GM23338 (cell line): ENCODE measurements at regions not wholly inside any gene's neighbourhood (a gene's known extent, or its start where the extent isn't known, plus 50 kb on each side); places are given as distances from the start of the nearest gene placed in this dataset.

ENCODE experiments used
- ATAC-seq: fragments of 200-7000 bp; cut with Tn5 transposase; 3 replicates; pipeline ENCODE4 v1.9.1; 2020
- DNase-seq: peaks from one replicate; pipeline ENCODE4 v3.0.0-alpha.2; 2015; ENCODE audit warnings: low spot score
- H2AFZ ChIP-seq: fragments of 200-600 bp; sonication (generic); 2 replicates; pipeline ENCODE4 v1.8.0; 2016; ENCODE audit warnings: antibody characterized with exemption, mild to moderate bottlenecking, moderate library complexity
- H3F3A ChIP-seq: fragments of 200-600 bp; sonication (generic); replicated peaks from 2 replicates; pipeline ENCODE4 v1.8.0; 2017; ENCODE audit warnings: antibody characterized with exemption, mixed run types, low read depth
- H3K27ac ChIP-seq: fragments of 200-600 bp; sonication (generic); 2 replicates; pipeline ENCODE4 v1.6.1; 2016; ENCODE audit warnings: low read depth
- H3K27me3 ChIP-seq: fragments of 200-600 bp; sonication (generic); 2 replicates; pipeline ENCODE4 v1.8.0; 2016; ENCODE audit warnings: mild to moderate bottlenecking, mixed run types, moderate library complexity; ENCODE audit not compliant: insufficient read depth
- H3K36me3 ChIP-seq: fragments of 200-600 bp; sonication (generic); 2 replicates; pipeline ENCODE4 v1.8.0; 2016; ENCODE audit warnings: mild to moderate bottlenecking; ENCODE audit not compliant: insufficient read depth
- H3K4me1 ChIP-seq: fragments of 200-600 bp; sonication (generic); 2 replicates; pipeline ENCODE4 v1.8.0; 2016; ENCODE audit warnings: mild to moderate bottlenecking, moderate library complexity; ENCODE audit not compliant: insufficient read depth
- H3K4me2 ChIP-seq: fragments of 200-600 bp; sonication (generic); 2 replicates; pipeline ENCODE4 v1.7.1; 2017; ENCODE audit warnings: mixed run types
- H3K4me3 ChIP-seq: fragments of 200-600 bp; sonication (generic); 2 replicates; pipeline ENCODE4 v1.6.1; 2016; ENCODE audit warnings: mixed run types
- H3K79me2 ChIP-seq: fragments of 200-600 bp; sonication (generic); replicated peaks from 2 replicates; pipeline ENCODE4 v1.8.0; 2017; ENCODE audit warnings: mild to moderate bottlenecking; ENCODE audit not compliant: insufficient read depth
- H3K9me2 ChIP-seq: fragments of 200-600 bp; sonication (generic); 2 replicates; pipeline ENCODE4 v1.8.0; 2017; ENCODE audit not compliant: insufficient read depth
- H4K20me1 ChIP-seq: fragments of 200-600 bp; sonication (generic); replicated peaks from 2 replicates; pipeline ENCODE4 v1.8.0; 2017; ENCODE audit warnings: mild to moderate bottlenecking; ENCODE audit not compliant: insufficient read depth
- H3K27ac Mint-ChIP-seq: 2 replicates; pipeline ENCODE4 v1.8.0; 2020; ENCODE audit warnings: inconsistent platforms, mild to moderate bottlenecking, moderate library complexity, mixed read lengths
- H3K27me3 Mint-ChIP-seq: 3 replicates; pipeline ENCODE4 v1.8.0; 2022; ENCODE audit warnings: low read depth, mild to moderate bottlenecking, moderate library complexity, mixed read lengths, inconsistent platforms; ENCODE audit not compliant: insufficient read depth, poor library complexity
- H3K36me3 Mint-ChIP-seq: 3 replicates; pipeline ENCODE4 v1.8.0; 2021; ENCODE audit warnings: low read depth, mild to moderate bottlenecking, inconsistent platforms, moderate library complexity, mixed read lengths
- H3K4me1 Mint-ChIP-seq: 3 replicates; pipeline ENCODE4 v1.8.0; 2020; ENCODE audit warnings: mild to moderate bottlenecking, inconsistent platforms, mixed read lengths
- H3K4me3 Mint-ChIP-seq: 3 replicates; pipeline ENCODE4 v1.8.0; 2021; ENCODE audit warnings: moderate library complexity, mild to moderate bottlenecking, inconsistent platforms, mixed read lengths
- H3K9me3 Mint-ChIP-seq: 3 replicates; pipeline ENCODE4 v1.8.0; 2020; ENCODE audit warnings: moderate library complexity, mild to moderate bottlenecking, inconsistent platforms, mixed read lengths
- EZH2 ChIP-seq: fragments of 200-600 bp; sonication (generic); IDR thresholded peaks from one replicate; pipeline ENCODE4 v1.8.0; 2017; ENCODE audit warnings: antibody characterized with exemption, mild to moderate bottlenecking, low read depth; ENCODE audit not compliant: unreplicated experiment
- JUNB ChIP-seq: IDR thresholded peaks from one replicate; pipeline ENCODE4 v1.6.1; 2016; ENCODE audit warnings: antibody characterized with exemption; ENCODE audit not compliant: unreplicated experiment
- NANOG ChIP-seq: IDR thresholded peaks from 2 replicates; pipeline ENCODE4 v1.6.1; 2016; ENCODE audit warnings: antibody characterized with exemption, borderline replicate concordance
- STAT1 ChIP-seq: IDR thresholded peaks from one replicate; pipeline ENCODE4 v1.6.1; 2016; ENCODE audit warnings: antibody characterized with exemption; ENCODE audit not compliant: unreplicated experiment
- ZNF114 ChIP-seq: fragments of 250-450 bp; sonication (Bioruptor Pico); IDR thresholded peaks from 2 replicates; pipeline ENCODE4 v1.5.0; 2020; ENCODE audit warnings: mild to moderate bottlenecking, moderate library complexity
- TF ChIP-seq, protein P1 (sequence below): IDR thresholded peaks from one replicate; pipeline ENCODE4 v1.6.1; 2018; ENCODE audit warnings: antibody characterized with exemption; ENCODE audit not compliant: unreplicated experiment
- TF ChIP-seq, protein P2 (sequence below): fragments of 250-450 bp; sonication (Bioruptor Pico); IDR thresholded peaks from 2 replicates; pipeline ENCODE4 v1.5.0; 2020; ENCODE audit warnings: mild to moderate bottlenecking, moderate library complexity

DNA sequence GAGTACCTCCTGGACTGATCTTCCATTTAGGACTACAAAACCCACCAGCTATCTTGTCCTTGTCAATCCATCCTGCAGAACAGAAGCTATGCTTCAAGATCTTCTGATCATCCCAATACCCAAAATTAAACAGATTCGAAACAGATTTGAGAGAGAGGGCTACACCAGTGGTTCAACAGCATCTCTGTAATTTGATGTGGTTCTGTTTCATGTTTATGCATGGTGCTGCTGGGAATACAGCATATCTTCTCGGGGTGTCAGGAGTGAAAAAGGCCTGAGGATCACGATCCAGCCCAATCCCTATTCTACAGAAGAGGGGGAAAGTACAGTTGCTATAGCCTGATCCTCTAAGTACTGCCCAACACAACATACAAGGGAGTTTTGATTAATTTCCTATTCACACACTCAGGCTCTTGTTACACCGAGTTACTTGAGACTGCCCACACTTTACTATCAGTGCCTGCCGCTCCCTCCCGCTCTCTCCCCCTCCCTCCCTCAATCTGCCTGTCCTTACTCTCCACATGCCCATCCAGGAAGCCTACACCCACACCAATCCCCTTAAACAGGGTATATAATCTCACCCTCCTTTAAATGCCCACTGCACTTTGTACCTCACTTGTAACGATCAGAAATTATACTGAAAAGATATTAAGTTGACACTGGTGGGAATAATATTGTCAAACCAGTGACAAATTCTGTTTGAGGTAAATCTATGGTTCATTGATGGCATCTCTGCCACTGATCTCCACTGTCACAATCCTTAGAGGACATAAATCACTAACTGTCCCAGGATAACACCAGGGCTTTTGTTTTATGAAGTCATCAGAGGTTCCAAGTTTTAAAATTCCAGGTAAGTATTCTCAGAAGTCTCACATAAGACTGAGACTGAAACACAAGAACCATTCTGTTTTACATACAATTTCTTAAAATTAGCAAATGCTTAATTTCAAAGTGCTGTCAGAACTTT is 89.3 kb upstream of the PLEKHM1 start:
- Histone ChIP-seq H3K27me3 (no peaks in the 10 kb centered on the region), H3K9me2 (no peaks in the 10 kb centered on the region), H3K4me1 (peaks cover 34% of the 10 kb centered on the region), H3K4me3 (no peak overlapping the region), H3K79me2 (peaks cover 96% of the 10 kb centered on the region), H3K27ac (peak overlapping the region; percentile 24; the same call in 1 of the 2 replicates), H2AFZ (no peak overlapping the region), H3F3A (peaks cover 4% of the 10 kb centered on the region; the same call in 1 of the 2 replicates), H4K20me1 (peaks cover 47% of the 10 kb centered on the region), H3K4me2 (peak overlapping the region; percentile 37; the same call in 1 of the 2 replicates), H3K36me3 (peaks cover 9% of the 10 kb centered on the region)
- H3K27ac Mint-ChIP-seq: no peak overlapping the region
- peaks cover 14% of the 10 kb centered on the region for H3K9me3 Mint-ChIP-seq
- DNase-seq (peak; percentile 55), ATAC-seq (peak; percentile 16)
- H3K36me3 Mint-ChIP-seq: peaks cover 27% of the 10 kb centered on the region
- peaks cover 40% of the 10 kb centered on the region for H3K4me1 Mint-ChIP-seq
- no peak overlapping the region for H3K4me3 Mint-ChIP-seq
- peaks cover 16% of the 10 kb centered on the region for H3K27me3 Mint-ChIP-seq
- no peak for TF ChIP-seq JUNB

DNA sequence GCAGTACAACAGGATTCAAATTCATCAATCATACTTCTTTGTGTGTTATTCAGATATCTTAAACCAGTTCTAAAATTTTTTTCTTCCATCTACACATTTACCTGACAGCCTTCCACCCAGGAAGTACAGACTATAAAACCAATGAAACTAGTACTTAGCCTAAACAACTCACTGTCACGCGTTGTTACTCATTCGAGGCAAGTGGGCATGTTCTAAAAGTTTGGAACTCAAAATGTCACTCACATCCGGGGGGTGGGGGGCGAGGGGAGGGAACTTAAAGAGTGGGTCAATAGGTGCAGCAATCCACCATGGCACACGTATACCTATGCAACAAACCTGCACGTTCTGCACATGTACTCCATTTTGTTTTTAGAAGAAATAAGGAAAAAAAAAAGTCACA is 90.4 kb upstream of the PLEKHM1 start:
- peaks cover 14% of the 10 kb centered on the region for H3K9me3 Mint-ChIP-seq
- peaks cover 85% of the 10 kb centered on the region for H3K79me2 ChIP-seq
- H3K36me3 Mint-ChIP-seq: peaks cover 30% of the 10 kb centered on the region
- H3K27ac Mint-ChIP-seq: no peak overlapping the region
- peaks cover 40% of the 10 kb centered on the region for H3K4me1 Mint-ChIP-seq
- H3K27ac ChIP-seq: no peak overlapping the region
- H3K9me2 ChIP-seq: no peaks in the 10 kb centered on the region
- ATAC-seq: no peak
- H3K36me3 ChIP-seq: peaks cover 9% of the 10 kb centered on the region
- no peak overlapping the region for H3K4me3 ChIP-seq
- no peak overlapping the region for H3K4me2 ChIP-seq
- no peak overlapping the region for H2AFZ ChIP-seq
- no peak overlapping the region for H3K4me3 Mint-ChIP-seq
- peaks cover 3% of the 10 kb centered on the region; the same call in 1 of the 2 replicates for H3K27me3 ChIP-seq
- H3F3A ChIP-seq: peaks cover 4% of the 10 kb centered on the region; the same call in 1 of the 2 replicates
- peaks cover 47% of the 10 kb centered on the region for H4K20me1 ChIP-seq
- DNase-seq: no peak
- H3K4me1 ChIP-seq: peaks cover 34% of the 10 kb centered on the region
- TF ChIP-seq, protein P1, sequence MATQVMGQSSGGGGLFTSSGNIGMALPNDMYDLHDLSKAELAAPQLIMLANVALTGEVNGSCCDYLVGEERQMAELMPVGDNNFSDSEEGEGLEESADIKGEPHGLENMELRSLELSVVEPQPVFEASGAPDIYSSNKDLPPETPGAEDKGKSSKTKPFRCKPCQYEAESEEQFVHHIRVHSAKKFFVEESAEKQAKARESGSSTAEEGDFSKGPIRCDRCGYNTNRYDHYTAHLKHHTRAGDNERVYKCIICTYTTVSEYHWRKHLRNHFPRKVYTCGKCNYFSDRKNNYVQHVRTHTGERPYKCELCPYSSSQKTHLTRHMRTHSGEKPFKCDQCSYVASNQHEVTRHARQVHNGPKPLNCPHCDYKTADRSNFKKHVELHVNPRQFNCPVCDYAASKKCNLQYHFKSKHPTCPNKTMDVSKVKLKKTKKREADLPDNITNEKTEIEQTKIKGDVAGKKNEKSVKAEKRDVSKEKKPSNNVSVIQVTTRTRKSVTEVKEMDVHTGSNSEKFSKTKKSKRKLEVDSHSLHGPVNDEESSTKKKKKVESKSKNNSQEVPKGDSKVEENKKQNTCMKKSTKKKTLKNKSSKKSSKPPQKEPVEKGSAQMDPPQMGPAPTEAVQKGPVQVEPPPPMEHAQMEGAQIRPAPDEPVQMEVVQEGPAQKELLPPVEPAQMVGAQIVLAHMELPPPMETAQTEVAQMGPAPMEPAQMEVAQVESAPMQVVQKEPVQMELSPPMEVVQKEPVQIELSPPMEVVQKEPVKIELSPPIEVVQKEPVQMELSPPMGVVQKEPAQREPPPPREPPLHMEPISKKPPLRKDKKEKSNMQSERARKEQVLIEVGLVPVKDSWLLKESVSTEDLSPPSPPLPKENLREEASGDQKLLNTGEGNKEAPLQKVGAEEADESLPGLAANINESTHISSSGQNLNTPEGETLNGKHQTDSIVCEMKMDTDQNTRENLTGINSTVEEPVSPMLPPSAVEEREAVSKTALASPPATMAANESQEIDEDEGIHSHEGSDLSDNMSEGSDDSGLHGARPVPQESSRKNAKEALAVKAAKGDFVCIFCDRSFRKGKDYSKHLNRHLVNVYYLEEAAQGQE: no peak
- TF ChIP-seq EZH2 (no peak), ZNF114 (CRISPR knock-in tag) (no peak), NANOG (no peak), STAT1 (no peak)
- TF ChIP-seq, protein P2, sequence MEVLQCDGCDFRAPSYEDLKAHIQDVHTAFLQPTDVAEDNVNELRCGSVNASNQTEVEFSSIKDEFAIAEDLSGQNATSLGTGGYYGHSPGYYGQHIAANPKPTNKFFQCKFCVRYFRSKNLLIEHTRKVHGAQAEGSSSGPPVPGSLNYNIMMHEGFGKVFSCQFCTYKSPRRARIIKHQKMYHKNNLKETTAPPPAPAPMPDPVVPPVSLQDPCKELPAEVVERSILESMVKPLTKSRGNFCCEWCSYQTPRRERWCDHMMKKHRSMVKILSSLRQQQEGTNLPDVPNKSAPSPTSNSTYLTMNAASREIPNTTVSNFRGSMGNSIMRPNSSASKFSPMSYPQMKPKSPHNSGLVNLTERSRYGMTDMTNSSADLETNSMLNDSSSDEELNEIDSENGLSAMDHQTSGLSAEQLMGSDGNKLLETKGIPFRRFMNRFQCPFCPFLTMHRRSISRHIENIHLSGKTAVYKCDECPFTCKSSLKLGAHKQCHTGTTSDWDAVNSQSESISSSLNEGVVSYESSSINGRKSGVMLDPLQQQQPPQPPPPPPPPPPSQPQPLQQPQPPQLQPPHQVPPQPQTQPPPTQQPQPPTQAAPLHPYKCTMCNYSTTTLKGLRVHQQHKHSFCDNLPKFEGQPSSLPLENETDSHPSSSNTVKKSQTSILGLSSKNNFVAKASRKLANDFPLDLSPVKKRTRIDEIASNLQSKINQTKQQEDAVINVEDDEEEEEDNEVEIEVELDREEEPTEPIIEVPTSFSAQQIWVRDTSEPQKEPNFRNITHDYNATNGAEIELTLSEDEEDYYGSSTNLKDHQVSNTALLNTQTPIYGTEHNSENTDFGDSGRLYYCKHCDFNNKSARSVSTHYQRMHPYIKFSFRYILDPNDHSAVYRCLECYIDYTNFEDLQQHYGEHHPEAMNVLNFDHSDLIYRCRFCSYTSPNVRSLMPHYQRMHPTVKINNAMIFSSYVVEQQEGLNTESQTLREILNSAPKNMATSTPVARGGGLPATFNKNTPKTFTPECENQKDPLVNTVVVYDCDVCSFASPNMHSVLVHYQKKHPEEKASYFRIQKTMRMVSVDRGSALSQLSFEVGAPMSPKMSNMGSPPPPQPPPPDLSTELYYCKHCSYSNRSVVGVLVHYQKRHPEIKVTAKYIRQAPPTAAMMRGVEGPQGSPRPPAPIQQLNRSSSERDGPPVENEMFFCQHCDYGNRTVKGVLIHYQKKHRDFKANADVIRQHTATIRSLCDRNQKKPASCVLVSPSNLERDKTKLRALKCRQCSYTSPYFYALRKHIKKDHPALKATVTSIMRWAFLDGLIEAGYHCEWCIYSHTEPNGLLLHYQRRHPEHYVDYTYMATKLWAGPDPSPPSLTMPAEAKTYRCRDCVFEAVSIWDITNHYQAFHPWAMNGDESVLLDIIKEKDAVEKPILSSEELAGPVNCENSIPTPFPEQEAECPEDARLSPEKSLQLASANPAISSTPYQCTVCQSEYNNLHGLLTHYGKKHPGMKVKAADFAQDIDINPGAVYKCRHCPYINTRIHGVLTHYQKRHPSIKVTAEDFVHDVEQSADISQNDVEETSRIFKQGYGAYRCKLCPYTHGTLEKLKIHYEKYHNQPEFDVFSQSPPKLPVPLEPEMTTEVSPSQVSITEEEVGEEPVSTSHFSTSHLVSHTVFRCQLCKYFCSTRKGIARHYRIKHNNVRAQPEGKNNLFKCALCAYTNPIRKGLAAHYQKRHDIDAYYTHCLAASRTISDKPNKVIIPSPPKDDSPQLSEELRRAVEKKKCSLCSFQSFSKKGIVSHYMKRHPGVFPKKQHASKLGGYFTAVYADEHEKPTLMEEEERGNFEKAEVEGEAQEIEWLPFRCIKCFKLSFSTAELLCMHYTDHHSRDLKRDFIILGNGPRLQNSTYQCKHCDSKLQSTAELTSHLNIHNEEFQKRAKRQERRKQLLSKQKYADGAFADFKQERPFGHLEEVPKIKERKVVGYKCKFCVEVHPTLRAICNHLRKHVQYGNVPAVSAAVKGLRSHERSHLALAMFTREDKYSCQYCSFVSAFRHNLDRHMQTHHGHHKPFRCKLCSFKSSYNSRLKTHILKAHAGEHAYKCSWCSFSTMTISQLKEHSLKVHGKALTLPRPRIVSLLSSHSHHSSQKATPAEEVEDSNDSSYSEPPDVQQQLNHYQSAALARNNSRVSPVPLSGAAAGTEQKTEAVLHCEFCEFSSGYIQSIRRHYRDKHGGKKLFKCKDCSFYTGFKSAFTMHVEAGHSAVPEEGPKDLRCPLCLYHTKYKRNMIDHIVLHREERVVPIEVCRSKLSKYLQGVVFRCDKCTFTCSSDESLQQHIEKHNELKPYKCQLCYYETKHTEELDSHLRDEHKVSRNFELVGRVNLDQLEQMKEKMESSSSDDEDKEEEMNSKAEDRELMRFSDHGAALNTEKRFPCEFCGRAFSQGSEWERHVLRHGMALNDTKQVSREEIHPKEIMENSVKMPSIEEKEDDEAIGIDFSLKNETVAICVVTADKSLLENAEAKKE (CRISPR knock-in tag): no peak
- peaks cover 19% of the 10 kb centered on the region for H3K27me3 Mint-ChIP-seq
